Stimulated activated CD4-positive, alpha-beta T cell treated with anti-CD3 and anti-CD28 coated beads, Interleukin-15, amount 100 ng/mL, for 24 hours (primary cell): ENCODE measurements at regions not wholly inside any gene's neighbourhood (a gene's known extent, or its start where the extent isn't known, plus 50 kb on each side); places are given as distances from the start of the nearest gene placed in this dataset.
"Not testable (repeated sequence)": the region's sequence is repeated elsewhere in the genome, so short reads cannot be mapped to it uniquely, and the experiment has no call there.

ENCODE experiments used
- DNase-seq: peaks from one replicate; pipeline ENCODE4 v3.0.0-alpha.2; 2020

DNA sequence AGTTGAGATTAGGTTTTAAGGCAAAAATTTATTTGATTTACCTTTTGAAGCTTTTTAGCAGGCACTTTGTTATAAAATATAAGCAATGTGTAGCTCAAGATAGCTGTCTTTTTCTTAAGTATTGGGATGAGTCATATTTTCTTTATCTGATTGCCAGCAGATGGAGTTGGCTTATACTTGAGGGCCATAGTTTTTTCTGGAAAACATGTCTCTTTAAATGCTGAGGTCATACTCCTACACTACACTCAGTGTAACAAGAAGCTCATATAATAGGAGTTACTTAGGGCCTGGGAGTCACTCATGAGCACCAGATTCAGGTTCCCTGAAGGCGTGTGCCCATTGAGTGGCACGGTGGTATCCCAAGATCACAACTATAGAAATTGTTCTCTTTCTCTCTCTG, 579.8 kb downstream of the EDEM1 start:
- no peak for DNase-seq

DNA sequence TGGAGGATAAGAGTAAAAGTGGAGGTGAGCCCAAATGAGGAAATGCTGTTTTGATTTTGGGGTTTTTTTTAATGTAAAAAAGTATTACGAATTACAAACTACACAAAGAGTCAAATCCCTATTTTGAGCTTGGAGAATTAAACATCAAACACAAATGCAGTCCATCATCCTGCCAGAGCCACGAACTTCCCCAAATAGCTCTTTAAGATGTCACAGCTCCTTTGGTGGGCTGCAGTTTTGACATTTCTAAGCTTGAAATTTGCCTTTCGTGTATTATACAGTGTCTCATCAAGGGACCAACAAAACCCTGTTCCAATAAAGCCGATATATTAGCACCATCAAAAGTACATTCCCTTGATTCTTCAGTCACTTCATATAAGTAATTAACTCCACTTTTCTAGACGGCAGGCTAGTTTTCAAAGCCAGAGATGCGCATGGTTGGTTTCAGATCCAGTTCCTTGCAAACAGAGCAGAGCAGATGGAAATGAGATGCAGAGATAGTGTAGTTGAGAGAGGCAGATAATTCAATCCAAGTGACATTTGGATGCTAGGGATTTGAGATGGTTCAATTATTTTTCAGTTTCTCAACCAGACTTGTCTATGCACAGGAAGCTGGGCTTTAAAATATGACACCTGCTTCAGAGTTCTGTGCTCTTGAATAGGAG, 580.9 kb downstream of the EDEM1 start:
- no peak for DNase-seq

DNA sequence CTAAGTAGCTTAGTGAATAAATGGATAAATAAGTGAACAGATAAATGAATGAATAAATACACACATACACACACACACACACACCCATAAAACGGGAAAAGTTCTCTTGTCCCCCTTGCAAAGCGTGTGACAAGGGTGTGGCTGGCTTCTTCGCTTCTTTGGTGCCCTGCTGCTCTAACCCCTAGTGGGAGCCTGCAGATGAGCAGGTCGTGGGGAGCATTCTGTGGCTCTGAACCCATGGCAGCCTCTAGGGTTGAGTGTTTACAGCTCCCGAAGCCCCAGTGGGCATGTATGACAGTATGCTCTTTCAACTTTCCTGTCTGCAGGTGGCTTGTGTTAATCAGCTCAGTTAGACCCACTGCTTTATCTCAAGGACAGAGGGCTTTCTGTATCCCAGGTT, 582.3 kb downstream of the EDEM1 start:
- no peak for DNase-seq

DNA sequence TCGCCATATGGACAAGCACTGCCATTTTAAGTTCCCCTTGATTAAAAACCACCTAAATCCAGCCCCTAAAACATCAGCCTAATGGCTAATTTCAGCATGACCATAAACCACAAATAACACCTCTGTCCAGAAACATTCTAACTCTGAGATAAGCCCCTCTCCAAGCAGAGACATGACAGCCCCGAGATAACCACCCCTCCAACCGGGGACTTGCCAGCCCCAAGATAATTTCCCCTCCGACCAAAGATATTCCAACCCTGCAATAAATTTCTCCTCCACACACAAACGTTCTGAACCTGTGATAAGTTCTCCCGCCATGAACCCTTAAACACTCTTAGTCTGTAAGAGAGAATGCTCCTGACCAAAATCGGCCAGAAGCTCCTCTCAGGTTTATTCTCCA, 586.8 kb downstream of the EDEM1 start:
- DNase-seq = no peak

DNA sequence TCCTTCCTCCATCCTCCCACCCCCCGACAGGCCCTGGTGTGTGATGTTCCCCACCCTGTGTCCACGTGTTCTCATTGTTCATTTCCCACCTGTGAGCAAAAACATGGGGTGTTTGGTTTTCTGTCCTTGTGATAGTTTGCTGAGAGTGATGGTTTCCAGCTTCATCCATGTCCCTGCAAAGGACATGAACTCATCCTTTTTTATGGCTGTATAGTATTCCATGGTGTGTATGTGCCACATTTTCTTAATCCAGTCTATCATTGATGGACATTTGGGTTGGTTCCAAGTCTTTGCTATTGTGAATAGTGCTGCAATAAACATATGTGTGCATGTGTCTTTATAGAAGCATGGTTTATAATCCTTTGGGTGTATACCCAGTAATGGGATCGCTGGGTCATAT, 587.6 kb downstream of the EDEM1 start:
- DNase-seq = not testable (repeated sequence)

DNA sequence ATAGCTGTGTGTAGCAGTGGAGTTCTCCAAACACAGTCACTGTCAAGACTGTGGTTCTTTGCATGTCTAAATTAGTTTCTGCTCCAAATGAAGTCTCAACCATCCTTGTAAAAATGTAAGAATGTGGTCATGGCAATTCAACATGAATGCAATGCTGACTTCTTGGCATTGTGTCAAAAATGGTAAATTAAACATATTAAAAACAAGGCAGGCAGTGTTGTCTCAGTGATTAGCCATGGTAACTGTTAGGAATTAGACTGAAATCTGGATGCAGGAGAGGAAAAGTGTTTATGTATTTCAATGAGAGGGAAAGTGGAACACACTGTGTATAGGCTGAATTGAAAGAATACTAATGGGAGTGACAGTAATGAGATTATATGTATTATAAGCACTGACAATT, 597.2 kb downstream of the EDEM1 start:
- no peak for DNase-seq

DNA sequence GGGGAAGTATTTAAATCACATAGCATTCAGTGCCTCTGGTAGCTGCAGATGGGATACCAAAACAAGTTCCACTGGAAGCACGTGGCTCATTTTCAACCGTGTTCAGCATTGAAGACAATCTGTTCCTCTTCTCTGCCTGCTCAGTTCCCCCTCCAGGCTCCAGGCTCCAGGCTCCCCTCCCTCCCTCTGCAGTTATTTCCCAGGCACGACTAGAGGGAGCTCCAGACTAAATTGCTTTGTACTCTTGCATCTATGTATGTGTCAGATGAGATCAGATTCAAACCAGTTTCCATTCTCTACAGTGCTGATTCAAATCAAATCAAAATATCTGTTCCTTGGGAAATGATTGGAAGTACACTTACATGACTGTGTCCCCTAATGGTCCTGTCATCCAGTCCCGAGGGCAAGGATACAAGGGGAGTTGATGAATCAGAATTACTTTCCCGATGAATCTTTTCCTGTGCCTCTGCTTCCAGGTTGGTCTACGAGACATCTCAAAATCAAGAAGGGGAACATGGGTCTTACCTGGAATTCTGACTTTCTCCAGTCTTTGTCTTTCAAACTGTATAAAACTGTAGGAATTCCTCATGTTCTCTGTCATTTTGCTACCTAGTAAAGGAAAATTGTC, 600.5 kb downstream of the EDEM1 start:
- DNase-seq = no peak

DNA sequence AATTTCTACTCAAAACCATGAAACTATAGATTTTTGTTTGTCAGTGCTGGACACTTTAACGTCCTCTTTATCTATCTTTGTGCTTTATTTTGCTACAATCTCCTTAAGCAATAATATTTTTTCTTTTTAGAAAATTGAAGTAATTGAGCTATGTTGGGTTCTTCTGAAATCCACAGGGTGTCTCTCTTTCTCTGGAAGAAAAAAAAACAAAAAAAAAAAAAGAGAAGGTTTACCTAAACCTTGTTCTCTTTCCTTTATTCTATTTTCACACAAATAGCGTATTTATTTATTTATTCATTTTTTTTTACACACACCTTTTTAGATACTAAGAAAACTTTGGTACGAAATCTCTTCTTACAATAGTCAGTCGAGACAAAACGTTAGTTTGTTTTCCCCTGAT, 601.0 kb downstream of the EDEM1 start:
- DNase-seq = no peak

DNA sequence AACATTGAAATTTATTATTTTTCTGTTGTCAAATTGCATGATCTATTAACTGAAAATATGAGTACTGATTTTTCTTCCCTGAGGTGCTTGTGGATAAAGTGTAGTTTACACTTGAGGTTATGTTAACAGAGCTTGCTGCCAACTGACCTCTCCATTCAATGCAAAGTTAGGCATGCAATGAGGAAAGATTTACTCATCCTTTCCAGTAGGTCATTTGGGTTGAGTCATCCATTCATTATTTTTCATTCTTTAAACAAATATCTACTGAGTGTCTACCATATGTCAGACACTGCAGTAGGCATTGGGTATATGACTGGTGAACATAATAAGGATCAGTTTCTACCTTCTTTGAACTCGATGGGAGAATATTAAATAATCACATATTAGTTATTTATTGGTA, 604.1 kb downstream of the EDEM1 start:
- DNase-seq = no peak

DNA sequence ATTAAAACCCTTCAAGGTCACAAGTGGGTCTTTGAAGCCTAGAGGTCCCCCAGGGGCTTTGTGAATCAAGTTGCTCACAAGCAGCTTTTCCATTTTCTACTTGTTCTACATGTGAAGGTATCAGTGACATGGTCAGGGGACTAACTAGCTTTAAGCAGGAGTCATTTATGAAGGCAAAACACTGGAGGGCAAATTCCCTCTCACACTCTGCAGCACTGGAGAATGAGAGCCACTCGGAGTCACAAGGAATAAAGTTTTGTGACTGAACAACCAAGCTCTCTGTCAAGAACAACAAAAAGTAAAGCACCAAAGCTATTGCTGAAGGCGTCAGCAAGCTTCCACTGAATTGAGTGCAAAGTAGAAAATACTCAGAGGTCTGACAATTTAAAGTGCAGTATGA, 609.0 kb downstream of the EDEM1 start:
- DNase-seq = no peak

DNA sequence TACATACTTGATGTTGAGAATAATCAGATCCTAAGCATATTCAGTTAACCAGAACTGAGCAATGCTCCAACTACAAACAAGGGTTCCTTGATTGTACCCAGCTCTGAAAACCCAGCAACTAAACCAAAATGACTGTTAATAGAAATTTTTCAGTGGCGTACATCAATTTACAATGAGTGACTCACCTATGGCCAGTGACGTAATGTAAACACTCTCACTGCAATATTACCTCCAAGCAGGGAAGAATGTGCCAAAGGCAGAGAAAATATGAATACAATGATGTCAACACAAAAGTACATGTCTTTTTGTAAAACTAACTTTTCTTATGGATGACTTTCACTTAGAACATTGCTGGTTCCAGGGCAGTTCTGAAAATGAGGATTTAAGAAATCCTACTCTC, 611.3 kb downstream of the EDEM1 start:
- DNase-seq = no peak

DNA sequence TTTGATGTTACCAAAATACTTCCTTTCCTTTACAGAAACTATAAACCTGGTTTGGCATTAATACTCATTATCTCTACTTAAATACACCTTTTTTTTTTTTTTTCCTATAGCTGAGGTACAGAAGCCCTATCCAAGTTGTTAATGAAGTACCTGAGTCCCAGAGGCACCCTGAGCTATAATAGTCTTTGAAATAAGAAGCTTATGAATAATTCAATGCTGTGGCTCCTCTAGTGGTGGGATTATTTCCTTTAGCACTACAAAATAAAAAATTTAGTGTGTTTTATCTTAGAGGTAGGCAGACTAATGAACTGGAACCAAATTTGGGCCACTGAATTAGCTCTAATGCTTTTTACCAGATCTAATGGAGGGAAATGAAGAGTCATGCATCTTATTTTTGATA, 611.9 kb downstream of the EDEM1 start:
- no peak for DNase-seq

DNA sequence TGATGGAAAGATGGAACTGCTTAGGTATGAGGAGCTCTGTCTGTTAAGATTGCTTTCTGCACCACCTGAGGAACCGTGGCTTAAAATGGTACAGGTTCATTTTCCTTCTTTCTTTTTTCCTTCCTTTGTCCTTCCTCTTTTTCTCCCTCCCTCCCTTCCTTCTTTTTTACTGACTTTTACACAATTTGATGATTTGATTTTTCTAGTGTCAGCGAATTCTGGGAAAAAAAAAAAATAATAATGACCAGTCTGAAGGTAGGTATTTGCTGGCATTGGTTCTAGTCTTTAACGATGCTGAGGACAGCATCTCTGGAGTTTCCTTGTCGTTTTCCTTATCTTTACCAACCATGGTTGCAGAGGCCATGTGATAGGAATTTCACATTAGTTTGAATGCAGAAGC, 613.5 kb downstream of the EDEM1 start:
- no peak for DNase-seq

DNA sequence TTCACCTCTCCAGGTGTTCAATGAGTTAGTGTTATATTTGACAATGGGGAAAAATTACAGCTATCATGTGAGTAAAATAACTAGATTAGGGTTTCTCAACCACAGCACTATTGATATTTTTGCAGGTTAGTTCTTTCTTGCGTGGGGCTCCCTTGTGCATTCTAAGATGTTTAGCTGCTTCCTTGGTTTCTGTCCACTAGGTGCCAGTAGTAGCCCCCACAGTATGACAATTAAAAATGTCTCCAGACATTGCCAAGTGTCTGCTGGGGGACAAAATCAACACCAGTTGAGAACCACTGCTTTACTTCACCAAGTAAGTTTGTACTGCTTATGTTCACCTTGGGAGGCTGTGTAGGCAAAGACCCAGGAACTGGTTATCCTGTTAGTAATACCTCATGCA, 618.7 kb downstream of the EDEM1 start:
- DNase-seq = no peak

DNA sequence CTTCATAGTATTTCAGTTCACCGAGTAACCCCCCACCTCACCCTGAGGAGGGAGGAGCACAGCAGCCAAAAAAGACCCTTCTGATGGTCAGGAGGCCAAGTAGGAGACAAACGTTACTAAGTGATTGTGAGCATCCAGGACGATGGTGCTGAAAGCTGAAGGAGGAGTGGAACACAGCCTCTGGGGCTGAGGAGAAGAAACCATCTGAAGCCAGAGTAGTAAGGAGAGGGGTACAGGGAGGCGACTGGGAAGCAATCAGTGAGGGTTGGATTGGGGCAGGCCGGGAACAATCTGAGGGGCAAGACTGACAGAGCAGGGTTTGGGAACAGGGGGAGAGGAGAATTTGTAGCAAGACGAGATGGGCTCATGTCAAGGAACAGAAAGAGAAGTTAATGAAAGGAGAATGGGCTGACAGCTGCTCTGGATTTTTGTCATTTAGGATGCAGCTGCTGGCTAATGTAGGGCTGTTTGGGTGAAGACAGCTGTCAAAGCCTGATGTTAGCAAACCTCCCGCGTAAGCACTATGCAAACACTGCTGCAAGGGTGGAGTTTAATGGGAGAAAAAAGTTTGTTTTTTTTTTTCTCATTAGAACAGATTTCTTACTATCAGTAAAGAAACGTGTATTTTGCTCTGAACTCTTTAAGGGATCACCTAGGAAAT, 622.2 kb downstream of the EDEM1 start:
- DNase-seq = no peak

DNA sequence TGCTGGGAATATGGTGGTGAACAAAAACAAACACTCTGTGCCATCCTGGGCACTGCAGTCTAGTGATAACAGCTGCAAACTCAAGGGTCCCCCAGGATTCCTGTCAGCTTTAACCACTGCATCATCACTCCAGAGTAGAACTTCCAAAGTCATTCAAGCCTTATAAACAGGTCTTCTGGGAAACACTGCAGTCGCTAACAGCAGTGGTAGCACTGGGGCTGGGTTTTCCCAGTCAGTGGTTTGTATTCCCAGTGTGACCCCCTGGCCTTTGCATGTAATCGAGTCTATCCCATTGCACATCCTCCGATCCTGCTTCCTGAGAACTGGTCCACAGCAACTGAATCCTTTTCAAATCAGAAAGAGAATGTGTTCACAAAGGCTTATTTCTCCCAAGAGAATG, 623.5 kb downstream of the EDEM1 start:
- no peak for DNase-seq

DNA sequence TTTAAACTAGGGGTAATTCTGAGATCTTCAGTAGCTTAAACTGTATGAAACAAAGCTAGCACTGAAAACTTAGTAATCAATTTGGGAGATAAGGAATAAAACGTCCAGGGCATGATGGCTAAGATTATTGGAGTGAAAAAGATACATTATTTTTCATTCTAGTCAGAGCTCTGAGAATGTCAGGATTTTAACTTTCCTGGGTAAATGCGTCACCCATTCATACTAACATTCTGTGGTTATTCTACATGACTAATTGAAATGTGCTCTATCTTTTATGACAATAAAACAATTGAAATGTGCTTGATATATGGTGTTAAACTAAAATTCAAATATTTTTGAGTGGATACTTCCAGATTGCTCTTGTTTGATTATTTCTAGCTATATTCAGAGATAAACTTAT, 626.0 kb downstream of the EDEM1 start:
- no peak for DNase-seq

DNA sequence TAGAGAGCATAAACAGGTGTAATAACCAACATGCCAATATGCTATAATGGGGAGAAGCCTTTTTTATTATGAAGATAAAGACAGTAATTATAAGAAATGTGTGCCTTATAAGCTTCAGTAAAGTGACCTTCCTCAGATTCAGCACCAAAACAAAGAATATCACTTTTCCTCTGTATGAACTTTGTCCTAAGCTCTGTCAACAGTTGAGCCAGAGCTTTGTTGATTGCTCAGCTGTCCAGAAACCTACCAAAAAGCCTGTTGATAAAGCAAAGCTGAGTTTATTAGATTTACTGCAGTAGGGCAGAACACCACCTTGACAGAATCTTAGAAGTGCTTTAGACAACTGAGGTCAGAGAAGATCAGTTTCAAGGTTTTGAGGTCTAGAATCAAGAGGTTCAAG, 635.3 kb downstream of the EDEM1 start:
- DNase-seq = no peak

DNA sequence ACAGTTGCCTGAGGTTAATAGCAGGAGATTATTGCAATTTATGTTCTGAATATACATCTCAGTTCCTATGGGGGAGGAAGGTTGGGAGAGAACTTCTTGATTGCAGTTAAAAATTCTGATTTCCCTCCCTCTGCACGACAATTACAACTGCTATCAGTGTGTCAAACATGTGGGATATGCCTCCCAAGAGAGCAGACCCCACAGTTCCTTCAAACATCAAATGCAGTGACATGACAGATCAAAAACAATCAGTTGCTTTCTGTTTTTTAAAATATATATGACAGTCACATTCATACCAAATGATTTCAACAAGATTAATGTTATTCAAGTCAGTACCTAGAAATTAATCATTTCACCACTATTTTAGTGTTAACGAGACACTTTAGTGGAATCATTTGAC, 639.0 kb downstream of the EDEM1 start:
- no peak for DNase-seq

DNA sequence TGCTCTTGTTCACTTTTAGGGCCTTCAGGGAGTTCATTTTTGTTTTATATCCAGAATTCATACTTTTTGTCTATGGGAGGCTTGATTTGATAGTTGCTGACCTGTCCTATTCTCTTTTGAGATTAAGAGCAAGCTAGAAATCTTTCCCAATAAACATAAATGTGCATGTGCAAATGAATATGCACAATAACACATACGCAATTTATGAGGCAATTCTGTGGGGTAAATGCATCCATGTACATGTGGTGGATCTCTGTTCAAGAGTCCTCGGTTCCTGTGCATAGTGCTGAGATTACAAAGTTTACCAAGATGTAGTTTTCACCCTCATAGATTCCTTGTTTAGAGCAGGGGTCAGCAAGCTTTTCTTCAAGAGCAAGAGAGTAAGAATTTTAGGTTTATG, 640.7 kb downstream of the EDEM1 start:
- DNase-seq = no peak

DNA sequence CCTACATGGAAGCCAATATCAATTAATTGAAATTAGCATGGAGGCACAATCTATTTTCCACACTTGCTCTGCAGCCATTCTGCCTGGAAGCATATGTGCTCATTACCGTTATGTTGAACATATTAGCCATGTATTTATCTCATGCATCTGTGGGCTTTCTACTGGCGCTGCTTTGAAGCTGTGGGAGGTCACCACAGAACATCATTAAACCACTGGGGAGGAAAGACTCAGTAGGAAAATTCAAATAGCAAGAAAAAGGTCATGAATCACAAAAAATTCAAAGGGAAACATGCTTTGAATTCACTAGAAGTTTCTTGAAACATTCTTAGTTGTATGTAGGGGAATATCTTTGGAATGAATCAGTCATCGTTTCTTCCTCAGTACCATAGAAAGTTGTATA, 652.5 kb downstream of the EDEM1 start:
- DNase-seq = no peak

DNA sequence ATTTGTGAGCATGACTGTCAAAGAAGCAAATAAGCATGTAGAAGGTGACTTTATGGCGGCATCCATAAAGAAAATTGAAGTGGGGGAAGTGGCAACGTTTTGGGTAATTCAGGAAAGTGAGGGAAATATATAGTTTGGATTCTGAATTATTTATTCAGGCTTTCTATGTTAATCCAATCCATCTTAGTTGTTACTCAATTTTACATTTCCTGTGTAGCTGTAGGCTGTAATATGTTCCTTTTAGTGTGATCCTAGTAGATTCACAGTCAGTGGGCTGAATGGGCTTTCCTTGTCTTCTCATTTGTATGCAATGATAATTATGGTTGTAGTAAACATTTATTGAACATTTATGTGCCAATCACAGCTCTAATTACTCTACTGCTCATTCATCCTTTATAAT, 654.1 kb downstream of the EDEM1 start:
- no peak for DNase-seq

DNA sequence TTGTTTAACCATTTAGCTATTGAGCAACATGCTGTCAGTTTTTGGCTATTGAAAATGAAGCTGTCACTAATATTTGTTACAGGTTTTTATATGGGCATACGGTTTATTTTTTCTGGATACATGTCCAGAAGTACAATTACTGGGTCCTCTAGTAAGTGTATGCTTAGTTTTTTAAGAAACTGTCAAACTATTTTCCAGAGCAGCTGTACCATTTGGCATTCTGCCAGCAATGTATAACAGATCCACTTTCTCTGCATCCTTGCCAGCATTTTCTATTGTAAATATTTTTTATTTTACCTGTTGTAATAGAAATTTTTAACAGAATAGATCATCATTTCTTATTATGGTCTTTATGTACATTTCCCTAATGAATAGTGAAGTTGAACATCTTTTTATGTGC, 658.8 kb downstream of the EDEM1 start:
- no peak for DNase-seq

DNA sequence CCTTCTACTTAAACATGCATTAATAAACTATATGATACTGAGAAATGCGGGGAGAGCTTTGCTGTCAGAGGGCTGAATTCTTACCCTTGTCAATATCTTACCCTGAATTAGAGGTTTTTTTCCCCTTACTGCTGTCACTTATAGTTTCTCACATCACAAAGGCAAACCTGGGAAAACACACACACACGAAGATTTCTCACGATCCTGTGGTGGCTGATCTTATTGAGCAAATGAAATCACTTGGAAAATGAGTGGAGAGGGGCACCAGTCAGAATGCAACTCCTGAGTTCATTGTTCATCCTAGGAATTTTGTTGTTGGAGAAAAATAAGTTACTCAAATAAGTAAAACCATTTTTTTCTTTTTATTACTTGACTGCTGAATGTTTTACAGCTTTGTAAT, 673.6 kb downstream of the EDEM1 start:
- DNase-seq = no peak

DNA sequence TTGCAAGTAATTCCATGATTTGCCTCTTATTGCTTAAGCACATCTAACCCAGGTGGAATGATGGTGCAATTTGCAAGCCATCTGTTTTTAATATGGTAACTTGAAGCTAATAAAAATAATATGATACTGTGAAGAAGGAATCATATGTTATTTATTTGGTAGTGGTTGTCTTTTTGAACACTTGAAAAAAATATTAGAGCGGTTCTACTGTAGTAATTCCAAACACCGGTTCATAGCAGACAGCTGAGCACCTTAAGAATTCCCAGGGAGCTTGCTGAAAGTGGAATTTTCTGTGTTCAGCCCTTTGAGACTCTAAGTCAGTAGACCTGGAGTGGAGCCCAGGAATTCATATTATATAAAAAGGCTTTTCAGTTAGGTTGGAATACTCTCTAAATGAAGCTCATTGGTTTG, 687.4 kb downstream of the EDEM1 start:
- DNase-seq = no peak
